Frontal cortex (tissue), 3 donors: ENCODE measurements at regions not wholly inside any gene's neighbourhood (a gene's known extent, or its start where the extent isn't known, plus 50 kb on each side); places are given as distances from the start of the nearest gene placed in this dataset.
"Not testable (repeated sequence)": the region's sequence is repeated elsewhere in the genome, so short reads cannot be mapped to it uniquely, and the experiment has no call there.

ENCODE experiments used
- DNase-seq, 2 donors: peaks; one replicate each; pipeline ENCODE4 v3.0.0; 2012; ENCODE audit warnings: low spot score in 2 of 2
- FAIRE-seq: peaks from 2 replicates; lab custom pipeline; 2012; peaks lifted over from hg19 to GRCh38; lab: Jason Lieb, UNC
- donor health status: control.
- donor health status: control.
- donor health status: control.

DNA sequence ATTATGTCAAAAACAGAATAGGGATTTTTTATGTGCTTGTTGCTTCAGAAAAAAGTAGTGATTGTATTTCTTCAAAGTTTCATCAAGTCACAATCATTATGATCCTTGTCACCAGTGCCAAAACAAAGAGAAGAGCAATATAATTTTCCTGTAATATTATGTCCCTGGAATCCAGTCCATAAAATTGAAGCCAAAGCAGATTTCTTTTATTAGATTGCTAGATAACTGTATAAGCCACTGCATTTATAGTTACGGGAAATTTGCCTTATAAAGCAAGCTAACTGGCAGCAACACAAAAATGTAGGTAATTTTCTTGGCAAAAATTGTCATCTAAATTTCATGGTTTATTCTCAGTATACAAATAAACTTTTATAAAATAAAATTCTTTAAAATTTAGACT lies 296.1 kb upstream of the ANKRD50 start:
- FAIRE-seq (no peak), DNase-seq (no peak)

DNA sequence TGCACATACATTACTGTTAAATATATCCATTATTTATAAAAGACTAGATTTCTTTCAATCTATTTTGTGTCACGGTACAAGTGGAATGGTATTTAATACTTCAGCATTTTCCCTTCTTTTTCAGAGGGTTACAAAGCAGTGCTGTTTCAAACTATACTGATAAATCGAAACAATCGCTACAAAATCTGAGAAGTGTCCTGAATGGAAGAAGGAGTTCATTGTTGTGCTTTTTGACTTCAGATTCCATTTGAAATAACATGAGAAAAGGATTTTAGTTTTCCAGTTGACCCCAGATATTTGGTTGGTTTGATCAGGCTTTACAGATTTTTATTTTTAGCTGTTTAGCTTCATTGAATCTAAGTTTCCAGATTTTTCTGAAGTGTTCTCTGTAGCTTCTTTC lies 292.1 kb upstream of the ANKRD50 start:
- no peak for FAIRE-seq
- DNase-seq: no peak

- FAIRE-seq (no peak), DNase-seq (no peak)
Observed at GRCh38 chr4:125003840-125004239, 291.3 kb upstream of the ANKRD50 start.

- no peak for DNase-seq
- no peak for FAIRE-seq
Observed at GRCh38 chr4:124997991-124998390, 285.5 kb upstream of the ANKRD50 start.

GRCh38 chr4:124997124-124997523 lies 284.6 kb upstream of the ANKRD50 start:
- DNase-seq: no peak
- FAIRE-seq: no peak

DNA sequence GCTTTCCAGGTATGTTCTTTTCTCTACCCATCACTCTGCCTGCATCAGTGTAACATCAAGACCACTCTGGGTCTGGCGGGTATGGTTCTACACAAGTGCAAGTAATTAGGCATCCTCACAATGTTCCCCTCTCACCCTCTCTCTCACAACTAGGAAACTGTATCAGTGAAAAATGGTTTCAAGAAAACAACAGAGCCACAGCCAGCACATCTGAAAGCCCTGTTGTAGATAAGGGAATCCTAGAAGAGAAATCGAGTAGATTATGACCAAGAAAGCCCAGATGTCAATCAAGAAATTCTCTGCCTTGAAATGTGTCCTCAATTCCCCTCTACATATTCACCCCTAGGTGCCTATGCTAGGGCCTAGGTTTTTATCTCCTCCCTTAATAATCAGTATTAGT lies 281.3 kb upstream of the ANKRD50 start:
- DNase-seq: no peak
- FAIRE-seq: no peak

GRCh38 chr4:124990398-124990797 lies 277.9 kb upstream of the ANKRD50 start:
- FAIRE-seq (no peak), DNase-seq (no peak)

GRCh38 chr4:124980276-124980752 lies 267.8 kb upstream of the ANKRD50 start:
- no peak for FAIRE-seq
- DNase-seq: no peak

GRCh38 chr4:124978536-124978935 lies 266.0 kb upstream of the ANKRD50 start:
- not testable (repeated sequence) for FAIRE-seq, DNase-seq

DNA sequence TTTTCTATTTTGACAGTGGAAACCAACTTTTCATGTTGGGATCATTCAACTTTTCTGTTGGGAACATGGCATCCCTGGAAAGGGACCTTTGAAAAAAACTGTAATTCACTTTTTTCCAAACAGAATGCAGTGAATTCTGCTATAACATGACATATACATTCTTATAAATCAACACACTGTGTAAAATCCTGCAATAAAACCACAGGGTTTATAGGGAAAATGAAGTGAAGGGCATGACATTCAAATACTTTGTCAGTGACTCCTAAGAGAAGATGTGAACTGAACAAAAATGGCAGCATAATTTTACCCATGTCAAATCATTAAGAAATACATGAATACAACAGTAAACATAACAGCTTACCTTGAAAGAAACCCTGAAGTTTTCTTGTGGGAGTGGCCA lies 264.5 kb upstream of the ANKRD50 start:
- FAIRE-seq (no peak), DNase-seq (no peak)

DNA sequence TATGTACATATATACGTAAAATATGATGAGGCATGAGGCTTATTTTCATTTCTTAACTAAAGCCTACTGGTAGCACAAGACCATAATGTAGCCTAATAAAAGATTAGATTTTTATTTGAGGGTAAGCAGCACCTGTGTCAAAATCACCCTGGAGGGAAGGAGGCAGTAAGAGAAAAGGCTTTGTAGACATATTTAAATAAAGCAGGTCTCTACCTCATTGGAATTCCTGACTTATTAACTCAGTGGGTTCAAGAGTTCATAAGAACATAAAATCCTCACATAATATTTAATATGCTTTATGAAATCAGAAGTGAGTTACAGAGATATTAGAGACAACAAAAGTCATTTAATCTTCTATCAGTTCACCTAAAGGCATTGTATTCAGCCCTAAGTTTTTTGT lies 261.6 kb upstream of the ANKRD50 start:
- DNase-seq: no peak
- FAIRE-seq: no peak

GRCh38 chr4:124973716-124974115 lies 261.2 kb upstream of the ANKRD50 start:
- DNase-seq: no peak
- no peak for FAIRE-seq

DNA sequence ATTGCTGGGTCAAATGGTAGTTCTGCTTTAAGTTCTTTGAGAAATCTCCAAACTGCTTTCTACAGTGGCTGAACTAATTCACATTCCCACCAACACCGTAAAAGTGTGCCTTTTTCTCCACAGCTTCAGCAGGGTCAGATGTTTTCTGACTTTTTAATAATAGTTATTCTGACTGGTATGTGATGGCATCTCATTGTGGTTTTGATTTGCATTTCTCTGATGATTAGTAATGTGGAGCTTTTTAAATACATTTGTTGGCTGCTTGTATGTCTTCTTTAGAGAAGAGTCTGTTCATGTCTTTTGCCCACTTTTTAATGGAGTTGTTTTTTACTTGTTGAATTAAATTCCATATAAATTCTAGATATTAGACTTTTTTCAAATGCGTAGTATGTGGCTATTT lies 257.5 kb upstream of the ANKRD50 start:
- FAIRE-seq (no peak), DNase-seq (no peak)

DNA sequence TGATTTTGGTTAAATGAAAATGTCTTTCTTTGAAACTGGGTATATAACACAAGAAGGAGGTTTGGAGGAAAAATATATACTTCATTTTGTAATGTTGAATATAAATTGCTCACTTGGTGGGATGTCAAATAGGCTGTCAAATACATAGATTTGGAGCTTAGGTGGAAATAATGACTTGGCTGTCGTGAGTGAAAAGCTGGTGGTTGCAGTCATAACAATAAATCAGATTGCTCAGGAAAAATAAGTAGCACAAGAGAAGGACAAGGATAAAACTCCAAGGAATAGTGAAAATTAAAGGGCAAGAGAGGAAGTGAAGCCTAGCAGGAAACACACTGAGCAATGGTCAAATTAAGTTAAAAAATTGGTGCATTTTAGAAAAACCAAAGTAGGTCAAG lies 253.0 kb upstream of the ANKRD50 start:
- no peak for FAIRE-seq
- DNase-seq: no peak

- FAIRE-seq: no peak
- DNase-seq: no peak
Observed at GRCh38 chr4:124964852-124965496, 252.4 kb upstream of the ANKRD50 start.

DNA sequence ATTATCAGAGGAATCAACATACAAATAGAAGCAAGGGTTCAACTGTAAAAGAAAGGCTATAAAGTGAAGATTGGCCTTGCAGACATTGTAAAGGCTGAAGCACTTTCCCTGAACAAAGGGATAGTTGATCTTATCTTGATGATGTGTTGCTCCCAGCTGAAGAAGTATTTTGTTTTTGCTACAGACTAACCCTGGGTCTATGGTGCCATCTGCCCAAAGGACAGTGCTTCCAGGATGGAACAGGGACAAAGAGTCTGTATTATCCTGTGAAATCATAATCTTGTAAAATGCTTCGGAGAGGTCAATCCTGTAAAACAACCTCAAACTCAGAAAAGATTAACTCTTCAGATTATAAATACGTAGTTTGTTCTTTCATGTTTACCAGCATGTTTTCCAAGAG lies 251.7 kb upstream of the ANKRD50 start:
- DNase-seq (no peak), FAIRE-seq (no peak)

DNA sequence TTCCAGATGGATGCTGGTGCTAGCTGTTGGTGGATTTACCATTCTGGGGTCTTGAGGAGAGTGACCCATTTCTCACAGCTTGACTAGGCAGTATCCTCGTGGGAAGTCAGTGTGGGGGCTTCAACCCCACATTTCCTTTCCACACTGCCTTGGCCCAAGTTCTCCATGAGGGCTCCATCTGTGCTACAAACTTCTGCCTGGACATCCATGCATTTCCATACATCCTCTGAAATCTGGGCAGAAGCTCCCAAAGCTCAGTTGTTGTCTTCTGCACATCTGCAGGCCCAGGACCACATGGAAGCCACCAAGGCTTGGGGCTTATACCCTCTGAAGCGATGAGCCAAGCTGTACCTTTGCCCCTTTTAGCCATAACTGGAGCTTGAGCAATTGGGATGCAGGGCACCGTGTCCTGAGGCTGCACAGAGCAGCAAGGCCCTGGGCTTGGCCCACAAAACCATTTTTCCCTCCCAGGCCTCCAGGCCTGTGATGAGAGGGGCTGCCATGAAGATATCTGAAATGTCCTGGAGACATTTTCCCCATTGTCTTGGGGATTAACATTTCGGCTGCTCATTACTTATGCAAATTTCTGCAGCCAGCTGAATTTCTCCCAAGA lies 248.7 kb upstream of the ANKRD50 start:
- no peak for FAIRE-seq
- no peak for DNase-seq

DNA sequence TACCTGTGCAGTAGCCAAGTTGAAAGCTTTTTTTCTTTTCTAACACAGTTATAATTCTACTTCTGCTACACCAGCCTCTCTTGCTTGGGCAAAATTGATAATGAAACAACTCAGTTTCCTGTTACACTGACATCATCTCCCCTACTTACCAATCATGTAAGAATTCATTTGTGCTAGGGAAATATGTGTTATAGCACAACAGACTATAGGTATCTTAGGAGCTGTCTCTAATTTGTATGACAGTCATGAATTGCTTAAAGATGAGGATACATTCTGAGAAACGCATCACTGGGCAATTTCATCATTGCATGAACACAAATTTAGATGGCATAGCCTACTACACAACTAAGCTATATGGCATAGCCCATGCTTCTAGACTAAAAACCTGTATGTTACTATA lies 246.3 kb upstream of the ANKRD50 start:
- no peak for DNase-seq
- no peak for FAIRE-seq

DNA sequence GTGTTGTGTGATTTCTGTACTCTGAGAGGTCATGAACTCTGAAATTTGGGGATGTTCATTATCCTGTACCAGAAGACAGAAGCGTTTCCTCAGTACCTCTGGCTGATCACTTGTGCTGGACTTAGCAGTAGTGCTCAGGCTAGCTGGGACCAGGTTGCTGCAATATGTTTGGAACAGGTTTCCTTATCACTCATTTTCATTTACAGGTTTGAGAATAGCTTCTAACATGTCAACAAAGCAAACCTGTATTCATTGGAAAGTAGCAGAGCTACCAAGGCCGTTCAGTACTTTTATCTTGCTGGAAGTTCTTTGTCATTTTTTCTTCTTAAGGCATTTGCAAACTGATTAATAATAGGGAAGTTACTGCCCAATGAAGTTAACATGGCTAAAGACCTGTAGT lies 242.9 kb upstream of the ANKRD50 start:
- FAIRE-seq: no peak
- no peak for DNase-seq

DNA sequence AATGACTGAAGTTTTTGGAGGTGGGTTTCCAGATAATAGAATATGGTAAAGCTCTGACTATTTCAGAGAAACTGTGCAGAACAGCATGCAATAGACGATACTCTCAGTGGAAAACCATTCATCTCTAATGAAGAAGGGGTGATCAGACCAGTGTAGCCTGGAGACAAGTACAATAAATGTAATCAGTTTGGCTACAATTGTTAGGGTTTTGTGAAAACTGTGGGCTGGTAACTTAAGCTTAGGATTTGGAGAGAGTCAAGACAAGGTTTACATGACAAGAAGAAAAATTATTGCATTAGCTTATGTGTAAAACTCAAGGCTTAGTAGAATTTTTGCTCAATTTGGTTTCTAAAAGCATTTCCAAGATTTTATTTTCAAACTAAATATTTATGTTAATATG lies 241.5 kb upstream of the ANKRD50 start:
- DNase-seq: no peak
- FAIRE-seq: no peak

DNA sequence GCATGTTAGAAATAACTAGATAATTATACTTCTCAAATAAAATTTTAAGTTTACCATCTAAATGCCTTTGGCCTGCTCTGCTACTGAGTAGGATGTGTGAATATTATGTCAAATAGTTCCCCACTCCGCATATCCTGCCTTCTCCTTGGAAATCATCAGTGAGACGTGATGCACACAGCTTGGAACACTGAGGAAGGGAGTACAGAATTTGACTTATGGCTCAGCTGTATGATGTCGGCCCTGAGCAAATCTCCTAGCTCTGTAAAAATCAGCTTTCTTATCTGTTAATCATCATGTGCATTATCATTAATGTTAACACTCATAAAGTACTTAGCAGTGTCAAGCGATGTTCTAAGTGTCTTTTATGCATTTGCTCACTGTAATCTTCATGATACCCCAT lies 241.0 kb upstream of the ANKRD50 start:
- FAIRE-seq (no peak), DNase-seq (no peak)

DNA sequence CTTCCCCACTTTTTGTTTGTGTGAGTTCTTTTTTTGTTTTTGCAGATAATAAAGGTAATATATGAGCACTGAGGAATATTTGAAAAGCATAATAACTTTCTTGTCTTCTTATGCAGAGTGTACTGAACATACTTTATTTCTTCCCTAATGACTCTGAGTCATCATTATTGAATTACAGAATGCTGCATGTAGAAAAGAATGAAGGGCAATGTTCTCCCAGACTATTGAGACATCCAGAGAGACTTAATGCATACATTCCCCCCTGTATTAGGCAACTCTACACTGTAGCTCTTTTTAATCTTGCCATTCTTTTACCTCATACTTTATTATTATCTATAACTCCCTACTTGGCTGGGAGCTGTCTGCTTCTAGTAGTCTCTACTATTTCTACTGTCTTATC lies 240.5 kb upstream of the ANKRD50 start:
- FAIRE-seq (no peak), DNase-seq (no peak)
